GM12891 (cell line): ENCODE measurements at regions not wholly inside any gene's neighbourhood (a gene's known extent, or its start where the extent isn't known, plus 50 kb on each side); places are given as distances from the start of the nearest gene placed in this dataset.

Experiments used
- DNase-seq: peaks from one replicate; pipeline ENCODE4 v3.0.0; 2011; ENCODE audit warnings: low spot score; ENCODE audit not compliant: insufficient read length
- FAIRE-seq: peaks from 2 replicates; lab custom pipeline; 2011; peaks lifted over from hg19 to GRCh38; lab: Jason Lieb, UNC
- PAX5 ChIP-seq: IDR thresholded peaks from 2 replicates; pipeline ENCODE4 v1.6.1; 2011; ENCODE audit warnings: low read length, moderate library complexity, mild to moderate bottlenecking; ENCODE audit not compliant: insufficient read depth, severe bottlenecking
- POLR2A ChIP-seq: IDR thresholded peaks from 2 replicates; pipeline ENCODE4 v1.6.1; 2011; ENCODE audit warnings: low read depth, low read length, control low read depth
- POLR2AphosphoS5 ChIP-seq: IDR thresholded peaks from 2 replicates; pipeline ENCODE4 v1.6.1; 2011; ENCODE audit warnings: low read depth, low read length, control low read depth
- POU2F2 ChIP-seq: IDR thresholded peaks from 2 replicates; pipeline ENCODE4 v1.6.1; 2011; ENCODE audit warnings: low read depth, mild to moderate bottlenecking, control low read depth, low read length, moderate library complexity
- SPI1 ChIP-seq: IDR thresholded peaks from 2 replicates; pipeline ENCODE4 v1.6.1; 2011; ENCODE audit warnings: low read depth, low read length, control low read depth
- TAF1 ChIP-seq: IDR thresholded peaks from 2 replicates; pipeline ENCODE4 v1.6.1; 2011; ENCODE audit warnings: low read depth, low read length, control low read depth

DNA sequence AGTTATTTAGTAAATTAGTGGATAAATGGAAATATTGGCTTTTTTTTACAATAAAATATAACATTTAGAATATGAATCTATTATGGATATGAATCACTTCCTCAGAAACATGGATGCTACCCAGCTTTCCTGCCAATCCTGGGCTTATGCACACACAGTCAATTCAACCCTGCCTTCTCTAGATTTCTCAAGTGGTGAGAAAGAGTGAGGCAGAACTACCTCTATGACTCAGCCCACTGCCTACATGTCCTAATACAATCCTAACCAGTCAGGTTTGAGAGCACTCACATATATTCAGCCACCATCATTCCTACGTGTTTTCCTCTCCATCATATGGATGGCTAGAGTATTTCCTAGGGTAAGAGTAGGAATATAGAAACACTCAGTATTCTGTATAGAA, 91.1 kb upstream of the ANKRD50 start:
- FAIRE-seq (no peak), DNase-seq (no peak)
- no peak for TF ChIP-seq POU2F2
- no peak for TF ChIP-seq PAX5
- no peak for TF ChIP-seq POLR2AphosphoS5
- no peak for TF ChIP-seq TAF1
- TF ChIP-seq SPI1 = no peak
- TF ChIP-seq POLR2A = no peak

DNA sequence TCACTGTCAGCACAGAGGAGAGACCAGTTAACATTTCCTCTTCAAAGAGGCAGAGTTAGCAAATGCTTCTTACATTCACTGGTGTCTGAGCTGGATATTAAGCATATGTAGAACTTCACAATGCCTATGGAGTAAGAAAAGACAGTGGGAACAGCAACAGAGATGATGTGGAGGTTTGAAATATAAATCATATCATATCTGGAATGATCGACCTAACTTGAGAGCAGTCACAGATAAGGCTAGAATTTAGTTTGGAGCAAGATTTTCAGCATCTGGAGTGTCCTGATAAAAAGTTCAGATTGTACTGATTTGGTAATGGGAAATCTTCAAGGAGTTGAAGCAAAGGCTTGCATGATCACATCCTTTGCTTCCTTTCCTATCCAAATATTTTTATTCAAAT, 90.5 kb upstream of the ANKRD50 start:
- DNase-seq = no peak
- TF ChIP-seq SPI1 = no peak
- no peak for TF ChIP-seq POU2F2
- no peak for TF ChIP-seq PAX5
- no peak for TF ChIP-seq TAF1
- no peak for TF ChIP-seq POLR2AphosphoS5
- TF ChIP-seq POLR2A = no peak
- no peak for FAIRE-seq

DNA sequence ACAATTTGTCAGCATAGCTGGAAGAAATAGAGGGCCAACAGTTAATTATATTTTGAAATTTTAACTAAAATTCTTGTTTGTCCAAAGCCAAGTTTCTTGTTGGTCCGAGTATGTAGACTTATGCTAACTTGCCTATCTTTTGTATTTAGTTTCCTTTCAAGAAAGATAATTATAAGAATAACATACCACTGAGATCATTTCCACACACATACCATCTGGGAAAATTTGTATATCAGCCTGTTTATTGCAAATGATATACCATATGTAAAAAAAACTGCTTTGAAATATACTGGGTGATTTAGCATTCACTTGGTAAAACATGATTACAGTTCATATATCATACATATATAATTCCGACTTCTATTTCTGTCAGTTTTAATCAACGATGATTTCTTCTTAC, 84.7 kb upstream of the ANKRD50 start:
- FAIRE-seq (no peak), DNase-seq (no peak)
- TF ChIP-seq POLR2A = no peak
- no peak for TF ChIP-seq POLR2AphosphoS5
- TF ChIP-seq TAF1 = no peak
- no peak for TF ChIP-seq POU2F2
- TF ChIP-seq SPI1 = no peak
- no peak for TF ChIP-seq PAX5

- TF ChIP-seq SPI1 (no peak), POU2F2 (no peak), PAX5 (no peak), POLR2A (no peak), POLR2AphosphoS5 (no peak), TAF1 (no peak)
- FAIRE-seq (no peak), DNase-seq (no peak)
Observed at GRCh38 chr4:124790471-124790870, 77.9 kb upstream of the ANKRD50 start.

DNA sequence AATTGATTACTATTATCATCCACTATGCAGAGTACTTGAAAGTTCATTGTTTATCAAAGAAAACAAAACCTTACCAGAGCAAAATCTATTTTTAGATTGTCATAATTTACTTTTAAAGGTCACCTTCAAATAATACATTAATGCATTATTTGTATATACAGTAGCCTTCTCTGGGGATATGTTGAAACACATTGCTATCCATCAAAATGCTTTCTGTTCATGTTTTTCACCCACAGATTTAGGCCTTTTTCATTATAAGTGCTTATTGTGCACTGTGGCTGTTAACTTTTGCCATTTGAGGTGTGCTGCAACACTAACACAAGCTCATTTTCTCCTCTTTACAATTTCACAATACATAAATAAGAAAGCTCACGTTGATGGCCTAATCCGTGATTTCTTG, 74.1 kb upstream of the ANKRD50 start:
- no peak for FAIRE-seq
- no peak for TF ChIP-seq POLR2A
- no peak for TF ChIP-seq POLR2AphosphoS5
- TF ChIP-seq TAF1 = no peak
- no peak for TF ChIP-seq SPI1
- no peak for TF ChIP-seq POU2F2
- TF ChIP-seq PAX5 = no peak
- no peak for DNase-seq

DNA sequence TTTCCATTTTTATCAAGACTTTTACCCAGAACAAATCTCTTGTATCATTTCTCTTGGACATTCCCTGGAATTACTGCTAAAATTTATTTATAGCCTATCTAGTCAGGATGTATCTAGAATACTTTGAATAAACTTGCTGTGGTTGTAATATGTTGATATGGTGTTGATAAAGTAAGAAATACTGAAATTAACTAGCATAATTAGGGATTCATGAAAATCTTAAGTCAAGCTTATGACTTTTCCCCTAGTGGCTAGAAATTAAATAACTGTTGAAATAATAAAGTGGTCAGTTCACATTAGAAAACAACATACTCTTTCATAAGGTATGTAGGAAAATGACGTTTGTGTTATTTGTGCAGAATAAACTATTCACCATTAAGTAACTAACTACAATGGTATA, 73.1 kb upstream of the ANKRD50 start:
- FAIRE-seq = no peak
- no peak for DNase-seq
- TF ChIP-seq POLR2AphosphoS5 (no peak), SPI1 (no peak), PAX5 (no peak), POLR2A (no peak), TAF1 (no peak), POU2F2 (no peak)

GRCh38 chr4:124783847-124784246, 71.3 kb upstream of the ANKRD50 start:
- no peak for TF ChIP-seq SPI1
- TF ChIP-seq PAX5 = no peak
- no peak for TF ChIP-seq POLR2AphosphoS5
- TF ChIP-seq TAF1 = no peak
- FAIRE-seq (no peak), DNase-seq (no peak)

DNA sequence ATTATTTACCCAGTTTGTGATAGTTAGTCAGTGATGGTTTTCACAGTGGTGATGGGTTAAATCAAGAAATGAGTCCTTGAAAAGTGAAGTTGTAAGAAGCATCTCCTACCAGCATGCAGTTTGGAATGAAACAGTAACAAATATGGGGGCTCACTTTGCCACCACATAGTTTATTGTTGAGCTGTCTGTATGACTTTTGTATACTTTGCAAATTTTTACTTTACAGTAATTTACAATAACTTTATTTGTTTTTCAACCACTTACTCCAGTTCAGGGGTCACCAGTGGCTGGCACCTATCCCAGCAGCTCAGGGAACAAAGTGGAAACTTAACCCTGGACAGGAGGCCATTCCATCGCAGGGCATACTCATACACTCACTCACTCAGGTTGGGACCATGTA, 64.5 kb upstream of the ANKRD50 start:
- FAIRE-seq = no peak
- TF ChIP-seq POU2F2 = no peak
- no peak for TF ChIP-seq SPI1
- no peak for TF ChIP-seq POLR2A
- no peak for TF ChIP-seq PAX5
- no peak for TF ChIP-seq TAF1
- no peak for TF ChIP-seq POLR2AphosphoS5

GRCh38 chr4:124768596-124769365, 56.2 kb upstream of the ANKRD50 start:
- FAIRE-seq = no peak
- DNase-seq = no peak
- TF ChIP-seq TAF1 = no peak
- TF ChIP-seq SPI1 = no peak

More for the DNA sequence above, 64.5 kb upstream of the ANKRD50 start:
- no peak for DNase-seq

- TF ChIP-seq POU2F2 = no peak
- TF ChIP-seq SPI1 = no peak
- TF ChIP-seq PAX5 = no peak
- TF ChIP-seq POLR2AphosphoS5 = no peak
- no peak for TF ChIP-seq TAF1
- TF ChIP-seq POLR2A = no peak
- FAIRE-seq (no peak), DNase-seq (no peak)
Observed at GRCh38 chr4:124762956-124763355, 50.4 kb upstream of the ANKRD50 start.
